GM23338 (cell line): ENCODE measurements at regions not wholly inside any gene's neighbourhood (a gene's known extent, or its start where the extent isn't known, plus 50 kb on each side); places are given as distances from the start of the nearest gene placed in this dataset.

Source experiments
- ATAC-seq: fragments of 200-7000 bp; cut with Tn5 transposase; 3 replicates; pipeline ENCODE4 v1.9.1; 2020
- DNase-seq: peaks from one replicate; pipeline ENCODE4 v3.0.0-alpha.2; 2015; ENCODE audit warnings: low spot score
- H2AFZ ChIP-seq: fragments of 200-600 bp; sonication (generic); 2 replicates; pipeline ENCODE4 v1.8.0; 2016; ENCODE audit warnings: antibody characterized with exemption, mild to moderate bottlenecking, moderate library complexity
- H3F3A ChIP-seq: fragments of 200-600 bp; sonication (generic); replicated peaks from 2 replicates; pipeline ENCODE4 v1.8.0; 2017; ENCODE audit warnings: antibody characterized with exemption, mixed run types, low read depth
- H3K27ac ChIP-seq: fragments of 200-600 bp; sonication (generic); 2 replicates; pipeline ENCODE4 v1.6.1; 2016; ENCODE audit warnings: low read depth
- H3K27me3 ChIP-seq: fragments of 200-600 bp; sonication (generic); 2 replicates; pipeline ENCODE4 v1.8.0; 2016; ENCODE audit warnings: mild to moderate bottlenecking, mixed run types, moderate library complexity; ENCODE audit not compliant: insufficient read depth
- H3K36me3 ChIP-seq: fragments of 200-600 bp; sonication (generic); 2 replicates; pipeline ENCODE4 v1.8.0; 2016; ENCODE audit warnings: mild to moderate bottlenecking; ENCODE audit not compliant: insufficient read depth
- H3K4me1 ChIP-seq: fragments of 200-600 bp; sonication (generic); 2 replicates; pipeline ENCODE4 v1.8.0; 2016; ENCODE audit warnings: mild to moderate bottlenecking, moderate library complexity; ENCODE audit not compliant: insufficient read depth
- H3K4me2 ChIP-seq: fragments of 200-600 bp; sonication (generic); 2 replicates; pipeline ENCODE4 v1.7.1; 2017; ENCODE audit warnings: mixed run types
- H3K4me3 ChIP-seq: fragments of 200-600 bp; sonication (generic); 2 replicates; pipeline ENCODE4 v1.6.1; 2016; ENCODE audit warnings: mixed run types
- H3K79me2 ChIP-seq: fragments of 200-600 bp; sonication (generic); replicated peaks from 2 replicates; pipeline ENCODE4 v1.8.0; 2017; ENCODE audit warnings: mild to moderate bottlenecking; ENCODE audit not compliant: insufficient read depth
- H3K9me2 ChIP-seq: fragments of 200-600 bp; sonication (generic); 2 replicates; pipeline ENCODE4 v1.8.0; 2017; ENCODE audit not compliant: insufficient read depth
- H4K20me1 ChIP-seq: fragments of 200-600 bp; sonication (generic); replicated peaks from 2 replicates; pipeline ENCODE4 v1.8.0; 2017; ENCODE audit warnings: mild to moderate bottlenecking; ENCODE audit not compliant: insufficient read depth
- H3K27ac Mint-ChIP-seq: 2 replicates; pipeline ENCODE4 v1.8.0; 2020; ENCODE audit warnings: inconsistent platforms, mild to moderate bottlenecking, moderate library complexity, mixed read lengths
- H3K27me3 Mint-ChIP-seq: 3 replicates; pipeline ENCODE4 v1.8.0; 2022; ENCODE audit warnings: low read depth, mild to moderate bottlenecking, moderate library complexity, mixed read lengths, inconsistent platforms; ENCODE audit not compliant: insufficient read depth, poor library complexity
- H3K36me3 Mint-ChIP-seq: 3 replicates; pipeline ENCODE4 v1.8.0; 2021; ENCODE audit warnings: low read depth, mild to moderate bottlenecking, inconsistent platforms, moderate library complexity, mixed read lengths
- H3K4me1 Mint-ChIP-seq: 3 replicates; pipeline ENCODE4 v1.8.0; 2020; ENCODE audit warnings: mild to moderate bottlenecking, inconsistent platforms, mixed read lengths
- H3K4me3 Mint-ChIP-seq: 3 replicates; pipeline ENCODE4 v1.8.0; 2021; ENCODE audit warnings: moderate library complexity, mild to moderate bottlenecking, inconsistent platforms, mixed read lengths
- H3K9me3 Mint-ChIP-seq: 3 replicates; pipeline ENCODE4 v1.8.0; 2020; ENCODE audit warnings: moderate library complexity, mild to moderate bottlenecking, inconsistent platforms, mixed read lengths
- CTCF ChIP-seq, 2 experiments: fragments of 200-600 bp in 1 of 2; sonication (generic) in 1 of 2; conservative IDR thresholded peaks; 2 replicates each; pipeline versions ENCODE4 v1.5.1 to v1.6.1; 2016 to 2017; ENCODE audit warnings: antibody characterized with exemption in 2 of 2, low read depth in 2 of 2, mild to moderate bottlenecking in 2 of 2, moderate library complexity in 1 of 2
- EZH2 ChIP-seq: fragments of 200-600 bp; sonication (generic); IDR thresholded peaks from one replicate; pipeline ENCODE4 v1.8.0; 2017; ENCODE audit warnings: antibody characterized with exemption, mild to moderate bottlenecking, low read depth; ENCODE audit not compliant: unreplicated experiment
- EZH2phosphoT487 ChIP-seq: fragments of 200-600 bp; sonication (generic); IDR thresholded peaks from one replicate; pipeline ENCODE4 v1.8.1; 2018; ENCODE audit warnings: antibody characterized with exemption; ENCODE audit not compliant: unreplicated experiment
- NANOG ChIP-seq: IDR thresholded peaks from 2 replicates; pipeline ENCODE4 v1.6.1; 2016; ENCODE audit warnings: antibody characterized with exemption, borderline replicate concordance
- POLR2AphosphoS5 ChIP-seq: IDR thresholded peaks from 2 replicates; pipeline ENCODE4 v1.6.1; 2016; ENCODE audit warnings: antibody characterized with exemption, low read depth
- REST ChIP-seq: IDR thresholded peaks from one replicate; pipeline ENCODE4 v1.6.1; 2018; ENCODE audit warnings: antibody characterized with exemption; ENCODE audit not compliant: unreplicated experiment
- STAT1 ChIP-seq: IDR thresholded peaks from one replicate; pipeline ENCODE4 v1.6.1; 2016; ENCODE audit warnings: antibody characterized with exemption; ENCODE audit not compliant: unreplicated experiment
- ZNF114 ChIP-seq: fragments of 250-450 bp; sonication (Bioruptor Pico); IDR thresholded peaks from 2 replicates; pipeline ENCODE4 v1.5.0; 2020; ENCODE audit warnings: mild to moderate bottlenecking, moderate library complexity

GRCh38 chr11:131299598-131300438 is 70.6 kb upstream of the NTM start (continued):
- no peak for TF ChIP-seq CTCF (conservative IDR thresholded peaks at IDR 0.05; ENCODE audit: low read depth in 2 of 2)
- no peak for TF ChIP-seq STAT1
- no peak for TF ChIP-seq ZNF114 (CRISPR knock-in tag)
- TF ChIP-seq NANOG, result no peak
- TF ChIP-seq REST, result no peak

GRCh38 chr11:131300439-131300717 is 70.0 kb upstream of the NTM start:
- Histone ChIP-seq H3F3A (0 out of 2 replicates have a peak, but pooled peaks cover 9% of the 10 kb centered on the region), H3K9me2 (0 out of 2 replicates have a peak, but pooled peaks cover 7% of the 10 kb centered on the region), H3K27ac (no peak overlapping the region), H3K4me3 (no peak overlapping the region), H3K4me1 (peaks cover 44% of the 10 kb centered on the region), H4K20me1 (peaks cover 17% of the 10 kb centered on the region; the same call in 1 of the 2 replicates), H3K27me3 (no peaks in the 10 kb centered on the region), H2AFZ (no peak overlapping the region), H3K4me2 (no peak overlapping the region), H3K79me2 (peaks cover 32% of the 10 kb centered on the region), H3K36me3 (peaks cover 12% of the 10 kb centered on the region; the same call in 1 of the 2 replicates)
- no peak overlapping the region for H3K4me3 Mint-ChIP-seq
- H3K27ac Mint-ChIP-seq, result no peak overlapping the region
- H3K4me1 Mint-ChIP-seq, result peaks cover 29% of the 10 kb centered on the region
- H3K9me3 Mint-ChIP-seq, result no peaks in the 10 kb centered on the region; the same call in 1 of the 3 replicates
- peaks cover 43% of the 10 kb centered on the region for H3K36me3 Mint-ChIP-seq
- DNase-seq, result no peak
- ATAC-seq, result no peak
- peaks cover 2% of the 10 kb centered on the region for H3K27me3 Mint-ChIP-seq
- TF ChIP-seq EZH2, result no peak
- no peak for TF ChIP-seq CTCF (conservative IDR thresholded peaks at IDR 0.05; ENCODE audit: low read depth in 2 of 2)
- no peak for TF ChIP-seq STAT1
- TF ChIP-seq EZH2phosphoT487, result no peak
- TF ChIP-seq REST, result no peak
- TF ChIP-seq NANOG, result no peak
- TF ChIP-seq ZNF114 (CRISPR knock-in tag), result no peak
- no peak for TF ChIP-seq POLR2AphosphoS5
